Adrenal gland (tissue), 9 donors: ENCODE measurements at regions not wholly inside any gene's neighbourhood (a gene's known extent, or its start where the extent isn't known, plus 50 kb on each side); places are given as distances from the start of the nearest gene placed in this dataset.

Source experiments
- DNase-seq, 7 donors: peaks; one replicate each; pipeline ENCODE4 v3.0.0-alpha.2; 2019 to 2020
- H3K27ac ChIP-seq, 5 donors: fragments of 200-600 bp; sonication (generic) in 4 of 5; 1 replicate in 3 of 5; 2 replicates in 2 of 5; pipeline versions ENCODE4 v1.5.1 to v1.8.0; 2016 to 2020; ENCODE audit warnings: mild to moderate bottlenecking in 1 of 5
- H3K27me3 ChIP-seq: fragments of 200-600 bp; 2 replicates; pipeline ENCODE4 v1.8.0; 2021
- H3K36me3 ChIP-seq, 2 donors: fragments of 200-600 bp; replicated peaks in 1 of 2; 1 replicate in 1 of 2; 2 replicates in 1 of 2; pipeline versions ENCODE4 v1.5.1 to v1.8.0; 2018 to 2022
- H3K4me1 ChIP-seq, 2 donors: fragments of 200-600 bp; replicated peaks in 1 of 2; 1 replicate in 1 of 2; 2 replicates in 1 of 2; pipeline versions ENCODE4 v1.5.1 to v1.8.0; 2018 to 2021
- H3K4me3 ChIP-seq, 4 donors: fragments of 200-600 bp; sonication (generic) in 3 of 4; one replicate each; pipeline ENCODE4 v1.5.1; 2016 to 2018
- H3K9me3 ChIP-seq, 3 donors: fragments of 200-600 bp; sonication (generic) in 1 of 3; replicated peaks in 1 of 3; 1 replicate in 2 of 3; 2 replicates in 1 of 3; pipeline versions ENCODE4 v1.5.1 to v1.8.0; 2016 to 2021
- CTCF ChIP-seq, 6 experiments: fragments of 450-650 bp in 4 of 6; fragments of 200-600 bp in 2 of 6; sonication (generic) in 1 of 6; IDR thresholded peaks; 1 replicate in 5 of 6; 2 replicates in 1 of 6; pipeline versions ENCODE4 v1.5.1 to v1.8.0; 2016 to 2021; ENCODE audit warnings: antibody characterized with exemption in 6 of 6, mild to moderate bottlenecking in 2 of 6, moderate library complexity in 1 of 6
- POLR2A ChIP-seq, 2 donors: fragments of 450-650 bp; IDR thresholded peaks; one replicate each; pipeline ENCODE4 v1.6.1; 2017; ENCODE audit warnings: antibody characterized with exemption in 2 of 2, mild to moderate bottlenecking in 2 of 2, moderate library complexity in 1 of 2
- WGBS, 4 donors: extraction: QIAGEN DNeasy Blood & Tissue Kit in 2 of 4; methylation state at CpG; one replicate each; pipeline versions ENCODE4 v1.1.5 to v1.1.7; 2013 to 2017; 5-methylcytosine and 5-hydroxymethylcytosine counted together
- intact Hi-C, 2 donors: fragments of 100-400 bp; cut with DNase I; formaldehyde crosslinking; loops; one replicate each; pipeline versions ENCODE4 v1.14.1 to v1.15.0; 2022 to 2023
- donor health status: healthy with polysubstance abuse.
- donor health status: Bipolar disorder and iron deficiency.
- donor health status: DM: yes; HTN: yes; CAD: no.
- donor health status: DM: no; HTN: no; CAD: no.
- donor health status: DM: no; HTN: no; CAD: no.

- H3K27me3 ChIP-seq: no peaks in the 10 kb centered on the region
- H3K27ac ChIP-seq: peak overlapping the region in 1 of 5 donors; percentile 58
- no peaks in the 10 kb centered on the region for H3K9me3 ChIP-seq
- no peak overlapping the region for H3K4me3 ChIP-seq
- H3K36me3 ChIP-seq: no peaks in the 10 kb centered on the region
- H3K4me1 ChIP-seq: no peaks in the 10 kb centered on the region
- 50 to 70% (median 66%) methylated on average over 1 of the region's 1 CpG for WGBS, 4 donors
- intact Hi-C loops: no loop called here
- TF ChIP-seq CTCF (IDR thresholded peaks at IDR 0.05) (no peak), POLR2A (IDR thresholded peaks at IDR 0.05) (no peak)
- no peak for DNase-seq
Measured at GRCh38 chr7:36775676-36776075, 51.4 kb upstream of the AOAH start.

DNA sequence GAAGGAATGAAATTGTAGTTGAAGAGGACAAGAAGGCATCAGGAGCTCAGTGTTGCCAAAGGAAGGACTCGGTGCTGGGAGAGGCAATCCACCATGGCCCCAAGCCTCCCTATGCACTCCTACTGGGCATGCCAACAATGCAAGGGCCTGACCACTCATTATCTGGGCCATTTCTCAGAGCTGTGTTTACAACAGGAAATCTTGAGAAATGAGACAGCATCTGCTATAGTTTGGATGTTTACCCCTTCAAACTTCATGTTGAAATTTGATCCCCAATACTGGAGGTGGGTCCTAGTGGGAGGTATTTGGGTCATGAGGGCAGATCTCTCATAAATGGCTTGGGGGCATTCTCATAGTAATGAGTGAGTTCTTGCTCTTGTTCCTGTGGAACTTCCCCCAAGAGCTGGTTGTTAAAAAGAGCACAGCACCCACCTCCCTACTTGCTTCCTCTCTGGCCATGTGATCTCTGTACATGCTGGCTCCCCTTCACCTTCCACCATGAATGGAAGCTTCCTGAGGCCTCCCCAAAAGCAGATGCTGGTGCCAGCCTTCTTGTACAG, 50.8 kb upstream of the AOAH start:
- Histone ChIP-seq H3K36me3 (no peaks in the 10 kb centered on the region), H3K27ac (peak overlapping the region in 1 of 5 donors; percentile 58), H3K27me3 (no peaks in the 10 kb centered on the region), H3K4me3 (no peak overlapping the region), H3K9me3 (no peaks in the 10 kb centered on the region), H3K4me1 (no peaks in the 10 kb centered on the region)
- TF ChIP-seq CTCF (IDR thresholded peaks at IDR 0.05): no peak
- WGBS, 4 donors: 74 to 97% (median 83%) methylated on average over 1 of the region's 1 CpG
- intact Hi-C loops: no loop called here
- DNase-seq: no peak
